ENCODE measurements at regions not wholly inside any gene's neighbourhood (a gene's known extent, or its start where the extent isn't known, plus 50 kb on each side); places are given as distances from the start of the nearest gene placed in this dataset.

DNA sequence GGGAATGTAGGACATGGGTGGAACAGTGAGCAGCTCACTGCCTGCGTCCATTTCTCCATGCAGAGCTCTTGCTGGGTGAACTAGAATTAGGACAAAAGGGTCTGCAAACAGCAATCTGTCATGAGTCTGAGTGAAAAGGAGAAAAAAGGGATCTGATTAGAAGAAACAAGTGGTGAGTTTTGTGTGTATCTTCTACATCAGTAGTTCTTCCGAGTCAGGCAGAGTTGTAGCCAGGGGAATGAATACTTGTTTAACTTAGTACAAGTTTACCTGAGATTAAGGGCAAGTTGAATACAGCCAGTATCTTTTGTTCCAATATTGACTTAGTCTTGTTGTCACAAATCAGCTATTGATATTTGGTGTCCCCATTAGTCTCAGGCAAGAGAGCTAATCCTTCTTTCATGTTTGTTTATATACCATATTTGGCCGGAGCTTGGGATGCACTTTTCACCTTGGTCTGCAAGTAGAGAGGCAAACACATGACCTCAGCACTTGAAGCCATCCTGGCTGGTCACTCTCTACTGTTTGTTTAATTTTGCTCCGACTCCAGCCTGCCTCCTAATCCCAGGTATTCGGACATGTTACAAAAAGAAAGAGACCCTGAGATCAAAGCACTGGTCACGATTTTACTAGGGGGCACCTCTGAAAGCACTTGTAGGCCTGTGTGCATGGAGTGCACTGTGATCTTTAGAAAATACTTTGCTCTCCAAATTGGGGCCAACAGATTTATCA, 211.0 kb upstream of the NT5C1B start:
- CTCF ChIA-PET, result no interaction called here
- no peaks in the 10 kb centered on the region for H3K4me1 ChIP-seq (ENCODE audit: insufficient read depth, low read length)
- DNase-seq, result no peak
- H3K27ac ChIP-seq (ENCODE audit: low read depth in 1 of 2, low read length in 2 of 2), result no peak overlapping the region
- H3K4me3 ChIP-seq (ENCODE audit: low read length), result no peak overlapping the region
- no peaks in the 10 kb centered on the region for H3K27me3 ChIP-seq (ENCODE audit: control insufficient read depth in 1 of 2, insufficient read depth in 2 of 2, low read length in 2 of 2)
- H3K9me3 Mint-ChIP-seq, result no peaks in the 10 kb centered on the region
- no peaks in the 10 kb centered on the region for H3K9me3 ChIP-seq (ENCODE audit: control insufficient read depth in 1 of 2, insufficient read depth in 1 of 2, low read length in 2 of 2)
- H3K27me3 Mint-ChIP-seq, result no peaks in the 10 kb centered on the region
- POLR2A ChIA-PET, result no interaction called here
- H3K4me1 Mint-ChIP-seq (ENCODE audit: low read depth), result no peaks in the 10 kb centered on the region
- no peaks in the 10 kb centered on the region for H3K36me3 Mint-ChIP-seq (ENCODE audit: low read depth)
- no peaks in the 10 kb centered on the region for H3K36me3 ChIP-seq (ENCODE audit: insufficient read depth, low read length)
- TF ChIP-seq, protein P1, sequence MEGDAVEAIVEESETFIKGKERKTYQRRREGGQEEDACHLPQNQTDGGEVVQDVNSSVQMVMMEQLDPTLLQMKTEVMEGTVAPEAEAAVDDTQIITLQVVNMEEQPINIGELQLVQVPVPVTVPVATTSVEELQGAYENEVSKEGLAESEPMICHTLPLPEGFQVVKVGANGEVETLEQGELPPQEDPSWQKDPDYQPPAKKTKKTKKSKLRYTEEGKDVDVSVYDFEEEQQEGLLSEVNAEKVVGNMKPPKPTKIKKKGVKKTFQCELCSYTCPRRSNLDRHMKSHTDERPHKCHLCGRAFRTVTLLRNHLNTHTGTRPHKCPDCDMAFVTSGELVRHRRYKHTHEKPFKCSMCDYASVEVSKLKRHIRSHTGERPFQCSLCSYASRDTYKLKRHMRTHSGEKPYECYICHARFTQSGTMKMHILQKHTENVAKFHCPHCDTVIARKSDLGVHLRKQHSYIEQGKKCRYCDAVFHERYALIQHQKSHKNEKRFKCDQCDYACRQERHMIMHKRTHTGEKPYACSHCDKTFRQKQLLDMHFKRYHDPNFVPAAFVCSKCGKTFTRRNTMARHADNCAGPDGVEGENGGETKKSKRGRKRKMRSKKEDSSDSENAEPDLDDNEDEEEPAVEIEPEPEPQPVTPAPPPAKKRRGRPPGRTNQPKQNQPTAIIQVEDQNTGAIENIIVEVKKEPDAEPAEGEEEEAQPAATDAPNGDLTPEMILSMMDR (IDR thresholded peaks at IDR 0.05), result no peak
- no peak for ATAC-seq (ENCODE audit: poor library complexity)
- intact Hi-C loops (cut with DNase I, micrococcal nuclease), result no loop called here
- H3K4me3 Mint-ChIP-seq, result no peak overlapping the region
- no peak overlapping the region for H3K27ac Mint-ChIP-seq

DNA sequence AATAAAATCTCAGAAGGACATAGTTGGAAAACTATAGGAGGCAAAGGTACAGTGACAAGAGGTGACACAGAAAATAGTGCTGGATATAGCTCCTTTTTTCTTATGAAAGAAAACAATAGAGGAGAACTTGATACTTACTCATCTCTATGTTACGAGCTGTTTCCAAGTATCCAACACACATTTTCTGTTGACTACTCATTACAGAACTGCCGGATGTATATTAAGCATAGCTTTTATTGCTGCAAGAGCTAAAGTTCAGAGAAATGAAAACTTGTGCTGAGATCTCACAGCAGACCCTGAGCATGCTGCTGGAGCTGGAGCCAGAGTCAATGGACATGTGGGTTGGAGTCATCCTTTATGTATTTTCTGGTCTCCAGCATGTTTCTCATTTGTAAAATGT, 210.0 kb upstream of the NT5C1B start:
- no peak for DNase-seq
- H3K9me3 Mint-ChIP-seq, result no peaks in the 10 kb centered on the region
- H3K4me3 Mint-ChIP-seq, result no peak overlapping the region
- no peak for ATAC-seq (ENCODE audit: poor library complexity)
- H3K27me3 ChIP-seq (ENCODE audit: control insufficient read depth in 1 of 2, insufficient read depth in 2 of 2, low read length in 2 of 2), result no peaks in the 10 kb centered on the region
- no peaks in the 10 kb centered on the region for H3K4me1 Mint-ChIP-seq (ENCODE audit: low read depth)
- ChIA-PET CTCF (no interaction called here), POLR2A (no interaction called here)
- intact Hi-C loops (cut with DNase I, micrococcal nuclease), result no loop called here
- TF ChIP-seq, protein P1 (IDR thresholded peaks at IDR 0.05), result no peak
- H3K36me3 Mint-ChIP-seq (ENCODE audit: low read depth), result no peaks in the 10 kb centered on the region
- no peaks in the 10 kb centered on the region for H3K4me1 ChIP-seq (ENCODE audit: insufficient read depth, low read length)
- no peak overlapping the region for H3K27ac Mint-ChIP-seq
- H3K4me3 ChIP-seq (ENCODE audit: low read length), result no peak overlapping the region
- H3K27me3 Mint-ChIP-seq, result no peaks in the 10 kb centered on the region
- no peaks in the 10 kb centered on the region for H3K9me3 ChIP-seq (ENCODE audit: control insufficient read depth in 1 of 2, insufficient read depth in 1 of 2, low read length in 2 of 2)
- no peak overlapping the region for H3K27ac ChIP-seq (ENCODE audit: low read depth in 1 of 2, low read length in 2 of 2)
- no peaks in the 10 kb centered on the region for H3K36me3 ChIP-seq (ENCODE audit: insufficient read depth, low read length)

DNA sequence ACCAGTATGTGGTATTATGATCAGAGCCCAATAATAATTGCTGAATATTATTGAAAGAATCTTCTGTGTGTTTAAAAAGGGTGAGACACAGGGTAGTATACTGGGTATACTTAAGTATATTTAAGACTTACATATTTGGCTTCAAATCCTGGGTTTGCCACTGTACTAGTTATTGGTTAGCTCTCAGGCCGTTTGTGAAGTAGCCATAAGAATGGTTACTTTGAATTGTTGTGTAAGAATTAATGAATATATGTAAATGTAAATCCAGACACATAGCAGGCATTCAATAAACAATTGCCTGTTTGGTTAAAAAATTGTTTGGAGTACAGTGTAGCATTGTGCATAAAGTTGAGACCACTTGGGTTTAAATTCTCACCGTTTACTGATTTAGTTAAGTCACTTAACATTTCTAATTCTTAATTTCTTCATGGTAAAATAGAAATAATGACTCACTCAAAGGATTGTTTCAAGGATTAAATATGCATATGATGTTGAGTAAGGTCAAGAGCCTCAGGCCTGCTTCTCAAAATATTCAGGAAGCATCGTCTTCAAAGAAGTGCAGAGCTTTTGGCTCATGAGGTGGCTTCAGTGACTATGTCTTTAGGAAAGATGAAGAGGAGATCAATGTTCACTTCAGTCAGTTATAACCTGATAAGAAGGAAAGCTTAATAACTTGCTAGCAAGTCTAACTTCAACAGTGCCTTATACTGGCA, 207.9 kb upstream of the NT5C1B start:
- H3K4me1 ChIP-seq (ENCODE audit: insufficient read depth, low read length), result no peaks in the 10 kb centered on the region
- TF ChIP-seq, protein P1 (IDR thresholded peaks at IDR 0.05), result no peak
- H3K27me3 ChIP-seq (ENCODE audit: control insufficient read depth in 1 of 2, insufficient read depth in 2 of 2, low read length in 2 of 2), result no peaks in the 10 kb centered on the region
- POLR2A ChIA-PET, result no interaction called here
- no peaks in the 10 kb centered on the region for H3K4me1 Mint-ChIP-seq (ENCODE audit: low read depth)
- no peak for DNase-seq
- H3K9me3 Mint-ChIP-seq, result no peaks in the 10 kb centered on the region
- CTCF ChIA-PET, result no interaction called here
- H3K4me3 ChIP-seq (ENCODE audit: low read length), result no peak overlapping the region
- H3K36me3 ChIP-seq (ENCODE audit: insufficient read depth, low read length), result no peaks in the 10 kb centered on the region
- H3K36me3 Mint-ChIP-seq (ENCODE audit: low read depth), result no peaks in the 10 kb centered on the region
- ATAC-seq (ENCODE audit: poor library complexity), result no peak
- H3K27ac Mint-ChIP-seq, result no peak overlapping the region
- H3K4me3 Mint-ChIP-seq, result no peak overlapping the region
- intact Hi-C loops (cut with DNase I, micrococcal nuclease), result no loop called here
- no peaks in the 10 kb centered on the region for H3K27me3 Mint-ChIP-seq
- H3K9me3 ChIP-seq (ENCODE audit: control insufficient read depth in 1 of 2, insufficient read depth in 1 of 2, low read length in 2 of 2), result no peaks in the 10 kb centered on the region
- no peak overlapping the region for H3K27ac ChIP-seq (ENCODE audit: low read depth in 1 of 2, low read length in 2 of 2)
